ENCODE measurements at regions not wholly inside any gene's neighbourhood (a gene's known extent, or its start where the extent isn't known, plus 50 kb on each side); places are given as distances from the start of the nearest gene placed in this dataset.

GRCh38 chr21:16072221-16072620 lies 342.4 kb downstream of the USP25 start:
- DNase-seq (ENCODE audit: low read depth, low spot score), result no peak

- DNase-seq (ENCODE audit: low read depth, low spot score), result peak; percentile 82
Observed at GRCh38 chr21:16072737-16073136, 343.0 kb downstream of the USP25 start.

- DNase-seq (ENCODE audit: low read depth, low spot score), result no peak
Observed at GRCh38 chr21:16073586-16073985, 343.8 kb downstream of the USP25 start.

GRCh38 chr21:16074950-16075489 lies 345.2 kb downstream of the USP25 start:
- DNase-seq (ENCODE audit: low read depth, low spot score), result no peak

DNA sequence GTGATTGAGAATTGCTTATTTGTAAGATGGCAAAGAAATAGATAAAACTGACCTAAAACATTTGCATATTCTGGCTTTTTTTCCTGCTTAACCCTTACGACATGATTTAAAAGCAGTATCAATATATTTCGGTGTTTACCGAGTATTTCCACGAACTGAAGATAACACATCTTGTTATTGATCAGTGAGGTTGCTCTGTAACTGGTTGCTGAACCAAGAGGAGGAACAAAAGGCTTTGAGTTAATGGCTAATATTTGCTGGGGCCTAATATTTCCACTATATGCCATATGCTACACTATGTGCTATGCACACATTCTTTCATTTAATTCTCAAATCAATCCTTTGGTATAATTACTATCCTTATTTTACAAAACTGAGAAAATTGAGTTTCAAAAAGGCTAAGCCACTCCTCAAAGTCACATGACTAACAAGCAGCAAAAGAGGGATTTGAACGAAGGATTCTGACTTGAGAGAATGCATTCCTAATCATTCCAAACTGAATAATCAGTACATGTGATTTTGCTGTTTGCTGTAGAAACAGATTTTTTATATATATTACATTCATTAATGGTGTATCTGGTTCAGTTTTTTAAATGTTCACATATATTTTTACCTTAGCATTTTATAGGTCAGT lies 346.0 kb downstream of the USP25 start:
- no peak for DNase-seq (ENCODE audit: low read depth, low spot score)

GRCh38 chr21:16076465-16076864 lies 346.7 kb downstream of the USP25 start:
- no peak for DNase-seq (ENCODE audit: low read depth, low spot score)

DNA sequence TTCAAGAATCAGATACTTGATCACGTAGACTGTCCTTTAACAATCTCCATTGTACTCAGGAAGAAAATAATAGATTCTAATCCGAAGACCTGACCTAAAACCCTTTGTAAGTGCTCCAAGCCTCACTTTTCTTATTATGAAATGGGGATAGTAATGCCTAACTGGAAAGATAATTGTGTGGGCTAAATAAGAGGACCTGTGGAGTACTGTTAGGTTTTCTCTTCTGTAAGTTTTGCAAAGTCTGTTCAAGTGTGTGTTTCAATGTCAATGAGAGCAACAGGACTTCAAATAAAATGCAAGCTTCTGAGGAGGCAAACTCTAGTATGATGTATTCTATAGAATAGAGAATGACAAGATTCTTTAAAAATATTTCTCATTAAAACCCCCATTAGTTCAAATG lies 348.6 kb downstream of the USP25 start:
- no peak for DNase-seq (ENCODE audit: low read depth, low spot score)

- DNase-seq (ENCODE audit: low read depth, low spot score), result no peak
Observed at GRCh38 chr21:16079830-16080229, 350.0 kb downstream of the USP25 start.

- DNase-seq (ENCODE audit: low read depth, low spot score), result no peak
Observed at GRCh38 chr21:16081304-16081703, 351.5 kb downstream of the USP25 start.

DNA sequence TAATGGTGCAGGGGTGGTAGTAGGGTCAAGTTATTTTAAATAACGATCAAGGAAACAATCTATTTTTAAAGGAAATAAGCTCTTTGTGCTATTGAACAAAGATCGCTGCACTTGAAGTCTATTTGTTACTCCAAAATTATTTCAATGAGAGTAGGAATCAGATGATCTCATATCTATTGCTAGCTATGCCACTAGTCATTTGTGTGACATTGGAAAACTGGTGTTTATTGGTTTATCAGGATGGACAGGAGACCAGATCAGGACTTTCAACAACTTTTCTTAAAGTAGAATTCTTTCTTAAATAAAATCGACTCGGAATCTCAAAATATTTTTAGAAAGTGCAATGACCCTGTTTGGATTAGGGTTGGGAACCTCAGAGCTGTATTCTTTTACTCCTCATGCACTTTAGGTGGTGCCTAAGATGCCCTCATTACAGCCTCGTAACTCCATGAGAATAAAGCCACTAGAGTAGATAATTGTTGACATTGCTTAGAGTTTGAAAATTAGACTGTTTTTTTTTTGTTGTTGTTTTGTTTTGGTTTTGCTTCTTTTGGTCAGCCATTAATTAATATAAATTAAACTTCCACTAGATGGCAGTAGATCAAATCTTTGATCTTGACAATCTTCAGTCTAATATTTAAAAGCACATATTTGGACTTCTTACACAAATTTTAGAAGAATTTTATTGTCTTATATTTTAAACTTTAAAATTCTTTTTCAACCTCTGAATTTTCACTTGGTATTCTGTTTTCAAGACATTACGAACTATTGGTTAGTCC lies 352.4 kb downstream of the USP25 start:
- no peak for DNase-seq (ENCODE audit: low read depth, low spot score)

GRCh38 chr21:16084776-16085364 lies 355.1 kb downstream of the USP25 start:
- no peak for DNase-seq (ENCODE audit: low read depth, low spot score)

DNA sequence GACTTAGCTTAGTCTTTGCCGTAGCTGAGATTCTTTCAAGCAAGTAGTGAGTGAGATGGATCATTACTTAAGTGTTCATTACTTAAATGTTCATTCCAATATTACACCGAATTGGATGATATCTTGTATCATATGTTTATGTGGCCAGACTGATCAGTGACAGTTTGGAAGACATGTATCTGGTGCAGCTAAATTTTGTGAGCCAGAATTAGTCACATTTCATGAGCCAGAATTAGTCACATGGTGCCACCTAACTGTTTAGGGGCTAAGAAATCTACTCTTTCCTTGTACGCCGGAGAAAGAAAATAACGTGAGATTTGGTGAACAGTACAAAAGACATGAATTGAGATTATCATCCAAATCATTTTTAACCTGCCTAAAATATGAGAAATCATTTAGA lies 355.6 kb downstream of the USP25 start:
- DNase-seq (ENCODE audit: low read depth, low spot score), result no peak

GRCh38 chr21:16086121-16086520 lies 356.3 kb downstream of the USP25 start:
- no peak for DNase-seq (ENCODE audit: low read depth, low spot score)

GRCh38 chr21:16086936-16087335 lies 357.2 kb downstream of the USP25 start:
- no peak for DNase-seq (ENCODE audit: low read depth, low spot score)

GRCh38 chr21:16087523-16087922 lies 357.7 kb downstream of the USP25 start:
- no peak for DNase-seq (ENCODE audit: low read depth, low spot score)

- DNase-seq (ENCODE audit: low read depth, low spot score), result no peak
Observed at GRCh38 chr21:16088056-16088455, 358.3 kb downstream of the USP25 start.

- DNase-seq (ENCODE audit: low read depth, low spot score), result no peak
Observed at GRCh38 chr21:16095005-16095404, 365.2 kb downstream of the USP25 start.

DNA sequence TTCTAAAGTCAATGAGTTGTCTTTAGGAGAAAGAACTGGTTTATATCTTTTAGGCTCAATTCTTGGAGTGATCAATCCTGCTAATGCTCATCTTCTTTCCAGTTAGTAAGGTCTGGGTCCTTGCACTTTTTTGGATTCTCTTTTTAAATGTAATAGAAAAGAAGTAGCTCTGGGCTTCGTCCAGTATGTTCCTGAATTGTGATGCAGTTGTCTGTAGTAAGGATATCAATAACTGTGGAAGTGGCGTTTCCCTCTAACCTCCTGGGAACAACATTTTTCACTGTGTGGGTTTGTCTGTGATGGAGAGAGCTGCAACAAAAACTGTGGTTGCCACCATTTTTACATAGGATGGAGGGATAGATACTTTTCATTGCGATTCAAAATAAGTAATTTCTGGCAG lies 367.2 kb downstream of the USP25 start:
- DNase-seq (ENCODE audit: low read depth, low spot score), result no peak

DNA sequence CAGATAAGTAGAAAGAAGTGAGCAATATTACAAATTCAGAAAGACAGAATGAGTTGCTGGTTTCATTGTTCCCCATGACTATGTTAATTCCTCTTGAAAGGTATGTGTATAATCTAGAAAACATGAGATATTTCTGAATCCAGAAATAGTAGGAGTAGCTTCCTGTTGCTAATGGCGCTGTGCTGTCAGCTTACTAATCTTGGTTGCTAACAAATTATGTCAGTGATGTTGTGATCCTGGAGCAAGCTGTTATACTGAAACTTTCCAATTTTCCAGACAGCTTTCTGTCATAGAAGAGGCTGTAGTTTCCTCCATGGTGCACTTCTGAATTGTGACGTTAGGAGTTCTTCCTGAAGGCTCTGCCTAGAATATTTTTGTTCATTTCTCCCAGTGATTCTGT lies 372.3 kb downstream of the USP25 start:
- no peak for DNase-seq (ENCODE audit: low read depth, low spot score)

- DNase-seq (ENCODE audit: low read depth, low spot score), result no peak
Observed at GRCh38 chr21:16108561-16109075, 378.8 kb downstream of the USP25 start.

GRCh38 chr21:16113052-16113715 lies 383.4 kb downstream of the USP25 start:
- DNase-seq (ENCODE audit: low read depth, low spot score), result no peak

- DNase-seq (ENCODE audit: low read depth, low spot score), result no peak
Observed at GRCh38 chr21:16115461-16115860, 385.7 kb downstream of the USP25 start.

Measured in smooth muscle cell of the brain vasculature (primary cell).